ENCODE measurements at regions not wholly inside any gene's neighbourhood (a gene's known extent, or its start where the extent isn't known, plus 50 kb on each side); places are given as distances from the start of the nearest gene placed in this dataset.

DNA sequence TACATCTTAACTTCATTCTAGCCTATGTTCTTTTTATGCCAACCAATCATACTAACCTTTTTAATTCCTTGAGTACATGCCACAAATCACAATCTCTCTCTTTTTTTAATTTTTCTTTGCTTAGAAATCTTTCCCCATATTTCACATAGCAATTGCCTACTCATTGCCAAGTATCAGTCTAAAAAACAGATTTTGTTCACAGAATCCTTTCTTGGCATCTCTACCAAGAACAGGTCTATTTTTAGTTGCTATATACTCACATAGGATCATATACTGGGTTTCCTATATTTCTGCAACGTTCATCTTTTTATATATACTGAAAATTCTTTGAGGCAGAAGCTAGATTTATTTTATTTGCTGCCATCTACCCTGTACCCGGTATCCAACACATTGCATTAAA is 292.1 kb downstream of the GASK1B start:
- no peak for DNase-seq

DNA sequence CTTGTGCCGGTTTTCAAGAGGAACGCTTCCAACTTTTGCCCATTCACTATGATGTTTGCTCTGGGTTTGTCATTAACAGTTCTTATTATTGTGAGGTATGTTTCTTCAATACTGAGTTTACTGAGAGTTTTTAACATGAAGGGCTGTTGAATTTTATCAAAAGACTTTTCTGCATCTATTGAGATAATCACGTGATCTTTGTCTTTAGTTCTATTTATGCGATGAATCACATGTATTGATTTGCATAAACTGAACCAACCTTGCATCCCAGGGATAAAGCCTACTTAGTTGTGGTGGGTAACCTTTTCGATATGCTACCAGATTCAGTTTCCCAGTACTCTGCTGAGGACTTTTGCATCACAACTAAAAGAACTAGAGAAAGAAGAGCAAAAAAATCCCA is 318.0 kb downstream of the GASK1B start:
- no peak for DNase-seq

DNA sequence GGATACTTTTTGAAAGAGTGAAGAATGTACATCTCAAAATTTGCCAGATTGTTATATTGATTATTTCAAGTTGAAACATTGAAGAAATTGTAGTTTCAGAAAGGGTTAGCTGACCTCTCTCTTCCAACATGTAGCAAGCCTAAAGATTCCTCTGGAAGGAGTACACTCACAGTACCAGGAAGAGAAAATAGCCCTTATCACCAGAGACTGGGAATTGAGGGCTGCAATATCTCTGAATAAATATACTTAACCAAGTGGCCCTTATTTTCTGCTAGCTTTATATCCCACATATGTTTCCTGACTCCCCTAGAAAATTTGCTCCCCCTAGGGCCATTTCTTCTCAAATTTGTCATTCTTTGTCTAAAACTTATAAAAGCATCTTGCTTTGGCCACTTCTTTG is 332.2 kb downstream of the GASK1B start:
- no peak for DNase-seq

DNA sequence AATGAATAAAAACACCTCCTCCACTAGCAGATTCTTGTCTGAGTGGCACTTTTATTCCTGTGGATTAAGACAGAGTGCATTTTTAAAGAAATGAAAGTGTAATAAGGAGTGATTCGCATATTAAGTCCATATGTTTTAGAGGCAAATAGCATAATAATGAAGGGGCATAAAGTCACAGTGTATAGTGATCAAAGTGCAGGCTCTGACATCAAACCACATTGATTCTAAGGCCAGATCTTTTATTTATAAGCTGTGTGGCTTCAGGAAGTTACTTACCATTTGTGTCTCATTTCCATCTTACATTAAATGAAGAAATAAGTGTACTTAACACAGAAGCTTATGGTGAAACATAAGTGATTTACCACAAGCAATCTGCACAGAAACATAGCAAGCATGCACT is 332.8 kb downstream of the GASK1B start:
- DNase-seq: no peak

DNA sequence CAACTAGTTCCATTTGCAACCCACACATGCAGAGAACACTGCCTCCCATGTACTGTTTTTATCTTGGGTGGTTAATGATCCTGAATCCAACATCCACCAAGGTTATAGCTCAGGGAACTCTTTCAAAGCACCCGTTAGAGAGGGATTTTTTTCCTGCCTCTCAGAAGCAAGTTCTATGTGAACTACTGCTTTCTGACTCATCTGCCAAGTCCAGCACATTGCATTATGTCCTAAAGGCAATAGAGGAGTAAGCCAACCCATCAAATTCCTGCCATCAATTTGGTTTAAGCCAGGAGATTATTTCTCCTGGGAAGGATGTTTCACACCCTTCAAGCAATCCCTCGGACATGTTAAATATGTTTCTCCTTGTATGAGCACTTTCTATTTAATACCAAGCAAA is 334.5 kb downstream of the GASK1B start:
- DNase-seq: no peak

DNA sequence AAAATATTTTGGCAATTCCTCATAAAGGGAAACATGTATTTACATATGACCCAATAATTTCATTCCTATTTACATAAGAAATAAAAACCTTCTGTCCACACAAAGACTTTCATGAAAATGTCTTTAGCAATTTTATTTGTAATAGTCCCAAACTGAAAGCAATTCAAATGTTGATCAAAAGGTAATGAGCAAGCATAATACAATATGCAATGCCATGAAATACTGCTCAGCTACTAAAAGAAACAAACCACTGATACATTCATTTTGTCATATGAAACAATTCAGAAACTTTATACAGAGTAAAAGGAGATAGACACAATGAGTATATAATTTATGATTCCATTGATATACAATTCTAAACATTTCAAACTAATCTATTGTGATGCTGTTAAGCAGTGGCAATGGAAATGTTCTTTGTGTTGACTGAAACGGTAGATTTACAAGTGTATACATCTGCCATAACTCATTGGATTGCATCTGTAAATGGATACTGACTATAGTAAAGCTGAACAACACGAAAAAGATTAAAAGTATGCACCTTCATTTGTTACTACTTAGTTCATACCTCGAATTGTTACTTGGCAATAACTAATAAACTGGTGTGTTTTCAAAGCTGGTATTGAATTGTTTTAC is 335.6 kb downstream of the GASK1B start:
- no peak for DNase-seq

DNA sequence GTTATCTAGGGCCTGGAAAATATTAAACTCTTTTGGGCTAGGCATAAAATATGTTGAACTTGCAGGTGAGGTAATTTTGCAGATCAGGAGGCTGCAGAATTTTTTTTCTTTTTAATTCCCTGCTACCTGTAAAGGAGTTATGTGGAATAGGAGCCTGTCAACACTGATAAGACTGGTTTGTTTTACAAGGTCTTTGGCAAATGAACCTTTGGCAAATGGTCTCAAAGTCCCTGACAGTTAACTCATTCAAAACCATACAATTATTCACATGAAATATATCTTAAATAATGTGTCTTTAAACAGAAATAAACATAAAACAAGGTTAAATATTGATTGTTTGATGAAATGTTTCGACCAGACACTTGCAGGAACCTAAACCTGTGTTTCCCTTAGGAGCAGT is 340.2 kb downstream of the GASK1B start:
- no peak for DNase-seq

DNA sequence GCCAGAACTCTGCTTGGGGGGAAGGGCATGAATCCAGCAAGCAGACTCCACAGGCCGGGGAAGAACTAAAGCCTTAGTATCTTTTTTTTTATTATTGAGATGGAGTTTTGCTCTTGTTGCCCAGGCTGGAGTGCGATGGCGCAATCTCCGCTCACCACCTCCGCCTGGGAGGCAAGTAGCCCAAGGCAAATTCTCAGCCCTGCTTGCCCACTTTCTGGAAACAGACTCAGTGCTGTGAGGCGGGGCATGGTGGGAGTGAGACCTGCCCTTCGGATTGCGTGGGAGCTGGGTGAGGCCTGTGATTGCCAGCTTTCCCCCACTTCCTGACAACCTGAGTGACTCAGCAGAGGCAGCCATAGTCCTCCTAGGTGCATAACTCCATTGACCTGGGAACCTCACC is 348.8 kb downstream of the GASK1B start:
- DNase-seq: no peak

DNA sequence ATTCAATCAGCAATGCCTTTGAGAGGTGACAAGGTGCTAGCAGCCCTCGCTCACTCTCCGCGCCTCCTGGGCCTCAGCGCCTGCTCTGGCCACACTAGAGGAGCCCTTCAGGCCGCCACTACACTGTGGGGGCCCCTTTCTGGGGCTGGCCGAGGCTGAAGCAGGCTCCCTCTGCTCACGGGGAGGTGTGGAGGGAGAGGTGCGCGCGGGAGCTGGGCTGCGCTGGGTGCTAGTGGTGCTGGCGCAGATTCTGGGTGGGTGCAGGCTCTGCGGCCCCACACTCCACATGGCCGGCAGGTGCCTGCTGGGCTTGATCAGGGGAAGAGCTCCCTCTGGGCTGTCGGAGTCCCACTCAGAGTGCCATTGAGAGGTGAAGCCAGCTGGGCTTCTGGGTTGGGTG is 351.0 kb downstream of the GASK1B start:
- DNase-seq: no peak

DNA sequence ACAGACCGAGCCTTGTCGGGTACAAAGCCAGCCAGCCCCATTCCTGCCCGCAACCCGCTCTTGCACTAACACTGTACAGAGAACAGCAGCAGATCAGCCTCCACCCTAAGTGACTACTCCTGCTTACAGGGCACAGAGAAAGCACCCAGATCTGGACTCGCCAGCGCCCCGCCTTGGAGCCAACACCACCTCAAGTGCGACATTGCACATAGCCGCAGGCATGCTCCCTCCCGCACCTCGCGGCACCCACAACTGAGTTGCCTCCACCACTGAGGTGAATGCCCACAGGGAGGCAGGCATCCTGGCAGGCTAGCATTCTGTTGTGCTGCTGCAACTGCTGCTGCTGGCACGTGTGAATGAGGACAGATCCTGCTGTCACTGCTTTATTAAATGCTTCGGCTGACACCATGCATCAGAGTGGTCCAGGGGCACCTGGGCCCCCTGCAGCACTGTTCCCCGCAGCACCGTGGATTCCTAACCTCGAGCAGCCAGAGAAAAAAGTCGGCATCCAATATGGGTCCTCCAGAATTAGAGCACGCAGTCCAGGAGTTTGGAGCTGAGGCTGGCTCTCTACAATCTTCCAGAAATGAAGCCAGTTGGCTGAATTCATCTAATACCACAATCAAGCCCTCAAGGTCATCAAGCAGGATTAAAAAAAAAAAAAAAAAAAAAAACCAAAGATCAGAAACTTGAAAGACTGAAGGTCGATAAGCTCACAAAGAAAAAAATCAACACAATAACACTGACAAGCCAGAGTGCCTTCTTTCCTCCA is 352.9 kb downstream of the GASK1B start:
- no peak for DNase-seq

DNA sequence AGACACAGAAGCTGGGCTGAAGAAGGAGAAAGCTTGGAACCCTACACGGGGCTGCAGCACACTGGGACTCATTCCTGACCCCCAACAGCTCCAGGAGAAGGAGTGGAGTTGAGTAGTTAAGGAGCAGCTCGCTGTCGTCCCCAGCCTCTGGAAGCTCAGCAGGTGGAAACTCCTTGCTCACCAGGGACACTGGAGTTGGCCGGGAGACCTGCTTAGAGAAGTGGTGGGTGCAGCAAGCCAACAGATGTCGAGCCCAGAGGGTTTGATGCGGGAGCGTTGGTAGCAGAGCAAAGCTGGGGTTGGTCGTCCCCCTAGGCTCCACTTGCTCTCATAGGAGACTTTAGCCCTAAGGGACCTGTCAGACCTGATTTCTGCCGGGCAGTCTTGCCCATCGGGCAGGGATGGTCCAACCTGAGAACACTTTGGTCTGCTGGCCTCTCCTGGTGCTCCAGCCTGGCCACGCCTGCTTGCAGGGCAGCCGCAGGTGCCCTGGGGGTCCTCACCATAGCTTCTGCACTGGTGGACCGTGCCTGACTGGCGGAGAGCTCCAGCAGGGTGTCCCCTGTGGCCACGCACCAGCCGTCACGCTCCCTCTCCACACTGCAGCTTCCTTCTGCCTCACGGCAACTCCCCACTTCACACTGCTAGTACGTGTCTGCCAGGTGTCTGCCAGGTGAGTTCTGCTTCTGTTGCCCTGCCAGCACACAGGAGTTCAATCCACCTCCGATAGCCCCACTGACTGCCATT is 353.7 kb downstream of the GASK1B start:
- no peak for DNase-seq

DNA sequence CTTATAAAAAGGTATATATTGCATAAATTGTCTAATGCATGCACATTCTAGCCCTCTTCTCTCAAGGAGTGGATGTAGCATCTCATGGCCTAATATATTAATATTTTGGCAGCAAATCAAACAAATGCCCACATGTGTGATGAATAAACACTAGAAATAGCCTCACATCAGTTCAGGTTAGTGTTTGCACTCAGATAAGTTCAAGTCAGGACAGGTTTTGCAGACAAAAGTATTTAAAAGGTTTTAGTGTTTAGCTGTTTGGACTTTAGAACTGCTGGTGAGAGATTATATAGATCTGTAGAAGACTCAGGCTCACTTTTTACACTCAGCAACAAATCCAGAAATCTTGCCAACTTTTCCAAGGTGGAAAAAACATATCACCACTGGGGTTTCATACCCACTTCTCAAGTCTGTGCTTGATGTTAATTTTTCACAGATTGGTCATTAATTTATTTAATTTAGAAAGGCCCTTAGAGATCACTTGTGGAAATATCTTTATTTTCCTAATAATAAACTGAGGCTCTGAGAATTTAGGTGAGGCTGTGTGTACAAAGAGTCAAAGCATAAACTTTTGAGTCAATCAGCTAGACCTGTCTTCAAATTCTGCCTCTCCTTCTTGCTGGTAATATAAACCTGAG is 362.6 kb downstream of the GASK1B start:
- no peak for DNase-seq

DNA sequence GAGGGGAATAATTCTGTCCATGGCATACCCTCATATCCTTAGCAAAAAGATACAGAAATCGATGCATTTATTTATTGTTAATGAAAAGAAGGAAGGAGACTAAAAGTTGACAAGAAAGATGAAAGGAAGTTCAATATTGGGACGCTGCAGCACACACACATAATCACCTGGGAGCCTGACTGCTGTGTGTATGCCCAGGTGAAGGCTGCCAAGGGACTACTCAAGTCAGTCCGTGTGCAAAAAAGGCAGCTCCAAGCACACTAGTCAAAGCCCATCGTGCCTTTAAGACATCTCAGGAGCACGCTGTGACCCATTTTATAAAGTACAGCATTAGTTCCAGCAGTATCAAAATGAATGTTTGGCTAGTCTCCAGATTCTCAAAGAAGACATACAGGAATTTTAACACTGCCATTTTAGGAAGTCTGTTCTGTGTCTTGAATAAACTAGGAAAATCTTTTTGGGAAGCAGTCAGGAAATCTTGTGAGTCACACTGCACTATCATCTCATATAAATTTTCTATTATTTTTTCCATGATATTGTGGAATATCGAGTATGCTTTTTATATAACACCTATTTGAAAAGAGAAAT is 363.9 kb downstream of the GASK1B start:
- DNase-seq: no peak

DNA sequence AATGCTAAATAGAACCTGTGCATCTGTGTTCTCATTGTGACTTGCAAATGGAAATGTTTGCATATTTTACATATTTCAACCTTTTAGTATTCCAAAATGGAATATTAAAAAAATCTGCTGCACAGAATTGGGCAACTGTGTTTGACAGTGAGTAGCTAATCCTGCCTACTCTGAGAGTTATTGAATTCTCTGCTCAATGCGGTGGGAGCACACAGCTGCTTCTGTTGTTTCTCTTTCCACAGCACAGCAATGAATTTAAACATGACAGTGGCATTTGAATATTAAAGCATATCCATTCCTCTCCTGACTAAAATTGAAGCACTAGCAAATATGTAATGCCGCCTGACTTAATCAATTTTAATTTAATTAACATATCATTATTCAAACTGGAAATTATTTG is 366.6 kb downstream of the GASK1B start:
- DNase-seq: no peak

DNA sequence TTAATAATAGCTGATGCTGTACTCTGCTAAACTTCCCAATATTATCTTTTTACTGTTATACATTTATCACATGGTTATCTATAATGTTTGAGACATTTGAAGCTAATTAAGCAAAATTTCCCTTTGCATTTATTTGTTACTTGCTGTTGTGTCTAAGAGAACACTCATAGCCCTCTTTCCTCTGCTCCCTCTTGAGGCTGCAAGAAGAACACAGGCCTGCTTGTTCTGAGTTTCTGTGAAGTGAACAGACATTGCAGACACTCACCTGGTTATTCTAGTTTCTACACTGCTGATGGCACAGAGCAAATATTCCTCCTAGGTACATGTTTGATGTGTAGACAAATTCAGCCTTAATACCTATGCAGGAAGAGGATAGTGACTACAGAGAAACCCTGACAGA is 367.8 kb downstream of the GASK1B start:
- no peak for DNase-seq

DNA sequence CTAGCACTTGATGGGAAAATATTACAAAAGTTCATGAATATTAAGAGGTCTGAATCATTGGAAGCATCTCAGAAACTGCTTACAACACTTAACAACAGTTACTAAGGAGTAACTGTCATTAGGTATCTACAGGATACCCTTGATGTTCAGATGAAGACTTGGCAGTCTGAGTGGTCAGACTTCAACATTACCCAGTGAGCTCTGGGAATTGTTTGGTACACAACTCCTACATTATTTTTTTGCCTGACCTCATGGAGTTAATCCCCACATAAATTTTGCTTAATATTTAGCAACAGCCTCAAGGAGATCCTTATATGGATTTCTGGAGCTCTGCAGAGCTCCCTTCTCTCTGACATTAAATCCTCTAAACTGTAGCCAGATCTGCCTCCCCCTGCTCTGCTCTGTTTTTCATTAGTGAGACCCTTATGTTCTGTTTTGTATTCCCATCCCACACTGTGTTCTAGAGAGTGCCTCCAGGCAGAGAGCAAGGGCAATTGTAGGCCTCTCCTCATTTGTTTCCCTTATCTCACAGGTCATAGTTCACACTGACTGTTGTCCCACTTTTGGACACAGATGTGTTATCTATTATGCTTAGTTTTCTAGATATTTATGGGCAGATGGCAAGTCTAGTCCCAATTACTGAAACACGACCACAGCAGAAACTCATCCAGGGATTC is 368.8 kb downstream of the GASK1B start:
- no peak for DNase-seq

DNA sequence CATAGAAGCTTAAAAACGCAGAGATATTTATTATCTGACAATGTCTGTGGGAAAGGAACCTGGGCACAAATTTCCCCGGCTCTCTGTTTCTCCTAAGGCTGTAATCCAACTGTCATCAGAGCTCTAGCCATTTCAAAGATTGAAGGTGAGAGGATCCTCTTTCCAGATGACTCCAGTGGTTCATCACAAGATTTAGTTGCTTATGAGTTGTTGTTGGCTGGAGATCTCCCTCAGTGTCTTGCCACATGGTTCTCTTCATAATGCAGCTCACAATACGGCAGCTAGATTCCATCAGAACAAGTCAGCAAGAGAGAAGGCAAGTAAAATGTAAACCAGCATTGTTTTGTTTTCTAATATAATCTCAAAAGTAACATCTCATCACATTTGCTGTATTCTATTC is 369.4 kb downstream of the GASK1B start:
- DNase-seq: no peak

DNA sequence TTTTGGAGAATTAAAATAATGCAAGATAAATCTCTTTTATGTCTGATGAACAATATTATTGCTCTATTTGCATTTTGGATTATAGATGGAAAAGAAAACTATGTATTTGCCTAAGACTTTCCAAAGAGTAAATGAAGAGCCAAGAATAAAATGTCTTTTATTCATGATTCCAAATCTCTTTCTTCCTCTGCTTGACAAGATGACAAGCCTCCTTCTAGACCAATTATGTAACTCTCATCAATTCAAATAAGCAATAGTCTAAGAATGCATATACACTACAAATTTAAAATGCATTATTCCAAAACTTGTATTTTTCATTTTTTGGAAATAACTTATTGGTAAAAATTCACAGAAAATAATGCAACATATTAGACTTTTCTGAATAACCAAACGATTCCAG is 377.3 kb downstream of the GASK1B start:
- no peak for DNase-seq

DNA sequence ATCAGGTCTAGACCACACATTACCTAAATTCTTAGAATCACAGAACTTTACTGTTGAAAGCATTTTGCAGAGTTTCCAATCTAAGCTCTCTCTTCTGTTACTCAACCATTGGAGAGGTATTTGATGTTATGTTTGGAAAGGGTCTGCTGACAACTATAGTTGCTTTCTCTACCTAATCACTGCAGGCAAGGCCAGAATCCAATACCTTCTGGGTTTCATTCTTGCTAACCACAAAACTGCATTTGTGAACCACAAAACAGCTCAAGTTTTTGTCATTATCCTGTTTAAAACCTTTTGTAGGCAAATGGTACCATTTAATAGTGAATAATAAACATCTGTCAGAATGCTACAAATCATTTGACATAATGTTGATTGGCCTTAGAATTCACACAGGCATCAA is 380.1 kb downstream of the GASK1B start:
- DNase-seq: no peak

DNA sequence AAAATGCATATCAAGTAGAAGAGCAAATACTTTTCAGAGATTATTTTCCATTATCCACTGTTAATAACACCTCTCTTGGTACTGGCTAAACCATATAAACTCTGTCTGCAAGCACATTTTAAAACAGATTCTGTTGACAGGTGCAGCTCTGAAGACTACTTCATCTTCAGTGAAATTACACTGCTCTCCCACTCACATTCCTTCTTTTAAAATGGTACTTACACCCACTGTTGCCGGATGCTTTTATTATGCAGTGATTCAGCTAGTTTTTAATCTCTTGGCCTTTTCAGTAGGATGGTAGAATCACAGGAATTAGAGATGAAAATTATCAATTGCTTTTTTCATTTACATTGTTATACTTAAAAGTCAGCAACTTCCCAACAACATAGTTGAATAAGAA is 381.6 kb downstream of the GASK1B start:
- DNase-seq: no peak

DNA sequence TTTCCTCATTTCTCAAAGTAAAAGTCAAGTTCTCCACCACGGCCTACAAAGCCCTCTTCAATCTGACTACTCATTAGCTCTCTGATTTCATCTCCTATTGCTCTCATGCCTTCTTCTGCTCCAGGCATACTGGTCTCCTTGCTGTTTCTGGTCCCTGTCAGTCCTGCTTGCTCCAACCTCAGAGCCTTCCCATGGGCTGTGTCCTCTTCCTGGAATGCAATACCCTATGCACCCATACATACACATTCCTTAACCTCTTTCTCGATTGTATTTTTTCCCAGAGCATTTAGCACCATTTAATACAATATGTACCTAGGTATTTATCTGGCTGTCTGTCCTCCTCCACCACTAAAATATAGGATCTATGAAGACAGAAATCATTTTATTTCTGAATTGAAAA is 385.2 kb downstream of the GASK1B start:
- DNase-seq: no peak

DNA sequence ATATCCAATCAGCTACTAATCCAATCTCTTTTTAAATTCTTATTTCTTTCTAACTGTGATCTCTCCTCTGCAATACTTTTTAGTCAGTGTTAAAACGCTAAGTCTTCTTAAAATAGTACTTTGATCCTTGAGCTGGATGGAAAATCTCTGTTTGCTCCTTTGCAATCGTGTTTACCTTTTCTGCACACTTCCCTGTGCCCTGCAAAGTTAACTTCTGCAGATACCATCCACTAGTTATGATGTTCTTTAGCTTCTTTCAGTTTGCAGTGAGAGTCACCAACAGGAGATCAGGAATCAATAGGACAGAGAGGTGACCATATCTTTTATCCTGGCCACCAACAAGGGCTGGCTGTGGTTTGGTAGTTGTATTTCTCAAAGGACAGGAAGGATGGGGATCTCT is 391.5 kb downstream of the GASK1B start:
- DNase-seq: no peak

All from right kidney (tissue), 1 donor.